ENCODE measurements at regions not wholly inside any gene's neighbourhood (a gene's known extent, or its start where the extent isn't known, plus 50 kb on each side); places are given as distances from the start of the nearest gene placed in this dataset.

DNA sequence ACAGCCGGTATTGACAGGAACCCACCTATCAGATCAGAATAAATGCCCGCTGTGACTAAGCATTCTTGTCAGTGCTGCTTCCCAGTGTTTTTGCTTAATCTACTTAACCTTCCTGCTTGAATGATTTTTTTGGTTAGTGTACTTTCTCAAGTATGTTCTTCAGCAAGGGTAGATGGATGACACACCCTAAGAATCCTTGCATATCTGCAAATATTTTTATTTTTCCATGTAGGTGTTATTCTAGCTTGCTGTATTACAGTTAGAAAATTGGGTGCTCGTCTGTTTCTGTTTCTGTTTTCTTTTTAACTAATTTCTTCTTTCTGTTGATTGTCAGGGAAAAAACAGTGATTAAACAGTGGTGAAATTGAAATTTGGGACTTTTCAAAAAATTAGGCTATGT lies 64.5 kb downstream of the SEC61B start:
- TF ChIP-seq, protein P1, sequence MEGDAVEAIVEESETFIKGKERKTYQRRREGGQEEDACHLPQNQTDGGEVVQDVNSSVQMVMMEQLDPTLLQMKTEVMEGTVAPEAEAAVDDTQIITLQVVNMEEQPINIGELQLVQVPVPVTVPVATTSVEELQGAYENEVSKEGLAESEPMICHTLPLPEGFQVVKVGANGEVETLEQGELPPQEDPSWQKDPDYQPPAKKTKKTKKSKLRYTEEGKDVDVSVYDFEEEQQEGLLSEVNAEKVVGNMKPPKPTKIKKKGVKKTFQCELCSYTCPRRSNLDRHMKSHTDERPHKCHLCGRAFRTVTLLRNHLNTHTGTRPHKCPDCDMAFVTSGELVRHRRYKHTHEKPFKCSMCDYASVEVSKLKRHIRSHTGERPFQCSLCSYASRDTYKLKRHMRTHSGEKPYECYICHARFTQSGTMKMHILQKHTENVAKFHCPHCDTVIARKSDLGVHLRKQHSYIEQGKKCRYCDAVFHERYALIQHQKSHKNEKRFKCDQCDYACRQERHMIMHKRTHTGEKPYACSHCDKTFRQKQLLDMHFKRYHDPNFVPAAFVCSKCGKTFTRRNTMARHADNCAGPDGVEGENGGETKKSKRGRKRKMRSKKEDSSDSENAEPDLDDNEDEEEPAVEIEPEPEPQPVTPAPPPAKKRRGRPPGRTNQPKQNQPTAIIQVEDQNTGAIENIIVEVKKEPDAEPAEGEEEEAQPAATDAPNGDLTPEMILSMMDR (IDR thresholded peaks at IDR 0.05), result no peak
- TF ChIP-seq EP300 (IDR thresholded peaks at IDR 0.05) (no peak), POLR2AphosphoS5 (IDR thresholded peaks at IDR 0.05) (no peak)
